OCI-LY7 (cell line): ENCODE measurements at regions not wholly inside any gene's neighbourhood (a gene's known extent, or its start where the extent isn't known, plus 50 kb on each side); places are given as distances from the start of the nearest gene placed in this dataset.

Experiments
- BruUV-seq: library from RNA; stranded (reverse); fragments of 400-500 nt; replicated peaks from 2 replicates; lab custom pipeline; 2021; lab: Mats Ljungman, UMichigan
- CTCF ChIA-PET: fragments of 300-600 bp; sonication (Branson Sonifier 250); formaldehyde crosslinking; loops from one replicate; lab custom pipeline; 2022; ENCODE audit warnings: antibody characterized with exemption; ENCODE audit not compliant: unreplicated experiment; lab: Charles Lee
- POLR2A ChIA-PET: fragments of 300-600 bp; sonication (Branson Sonifier 250); formaldehyde crosslinking; loops from one replicate; lab custom pipeline; 2022; ENCODE audit warnings: antibody characterized with exemption; lab: Charles Lee
- DNase-seq: peaks from one replicate; pipeline ENCODE4 v3.0.0-alpha.2; 2015; ENCODE audit warnings: low spot score
- H2AFZ ChIP-seq: fragments of 200-600 bp; sonication (generic), shearing (Covaris generic); 2 replicates; pipeline ENCODE4 v1.6.1; 2014; ENCODE audit warnings: mild to moderate bottlenecking, antibody characterized with exemption, low read length, moderate library complexity
- H3K27ac ChIP-seq: fragments of 200-600 bp; sonication (generic); 2 replicates; pipeline ENCODE4 v1.5.1; 2014; ENCODE audit warnings: mixed run types, low read depth, mild to moderate bottlenecking, moderate library complexity, low read length, inconsistent platforms; ENCODE audit not compliant: poor library complexity, severe bottlenecking
- H3K36me3 ChIP-seq: fragments of 200-600 bp; sonication (generic); 2 replicates; pipeline ENCODE4 v1.6.1; 2014; ENCODE audit warnings: mild to moderate bottlenecking, antibody characterized with exemption, low read length, moderate library complexity, mixed read lengths; ENCODE audit not compliant: insufficient read depth
- H3K4me1 ChIP-seq: fragments of 200-600 bp; sonication (generic); 2 replicates; pipeline ENCODE4 v1.5.1; 2014; ENCODE audit warnings: mild to moderate bottlenecking, low read length; ENCODE audit not compliant: insufficient read depth, poor library complexity, severe bottlenecking
- H3K4me2 ChIP-seq: fragments of 200-600 bp; sonication (generic); 2 replicates; pipeline ENCODE4 v1.6.1; 2014; ENCODE audit warnings: mild to moderate bottlenecking, low read length
- H3K4me3 ChIP-seq: fragments of 200-600 bp; sonication (generic); 2 replicates; pipeline ENCODE4 v1.5.1; 2014; ENCODE audit warnings: mild to moderate bottlenecking, low read depth, low read length; ENCODE audit not compliant: poor library complexity, severe bottlenecking
- H3K79me2 ChIP-seq: fragments of 200-600 bp; sonication (generic); 2 replicates; pipeline ENCODE4 v1.6.1; 2016; ENCODE audit warnings: low read depth, mild to moderate bottlenecking, low read length, moderate library complexity, mixed read lengths; ENCODE audit not compliant: insufficient read depth
- H3K9me2 ChIP-seq: fragments of 200-600 bp; sonication (generic); 2 replicates; pipeline ENCODE4 v1.6.1; 2016; ENCODE audit warnings: mild to moderate bottlenecking, low read length, mixed read lengths; ENCODE audit not compliant: insufficient read depth
- H3K9me3 ChIP-seq: fragments of 200-600 bp; sonication (generic); 2 replicates; pipeline ENCODE4 v1.6.1; 2014; ENCODE audit warnings: mild to moderate bottlenecking, mixed run types, low read length, mixed read lengths
- H4K20me1 ChIP-seq: fragments of 200-600 bp; sonication (generic); 2 replicates; pipeline ENCODE4 v1.6.1; 2014; ENCODE audit warnings: mild to moderate bottlenecking, antibody characterized with exemption, low read length, moderate library complexity, mixed read lengths; ENCODE audit not compliant: insufficient read depth
- EZH2phosphoT487 ChIP-seq: fragments of 200-600 bp; sonication (generic); IDR thresholded peaks from 2 replicates; pipeline ENCODE4 v1.6.1; 2018; ENCODE audit warnings: low read depth, borderline replicate concordance, mild to moderate bottlenecking, mixed run types, antibody characterized with exemption, low read length, moderate library complexity, mixed read lengths
- intact Hi-C: fragments of 100-400 bp; cut with micrococcal nuclease; formaldehyde crosslinking; loops from one replicate; pipeline ENCODE4 v1.10.0; 2022; ENCODE audit not compliant: unreplicated experiment
- TF ChIP-seq, protein P1 (sequence below): fragments of 200-600 bp; sonication (generic); conservative IDR thresholded peaks from 2 replicates; pipeline ENCODE4 v1.5.1; 2014; ENCODE audit warnings: mild to moderate bottlenecking, antibody characterized with exemption, low read length, moderate library complexity, mixed read lengths

DNA sequence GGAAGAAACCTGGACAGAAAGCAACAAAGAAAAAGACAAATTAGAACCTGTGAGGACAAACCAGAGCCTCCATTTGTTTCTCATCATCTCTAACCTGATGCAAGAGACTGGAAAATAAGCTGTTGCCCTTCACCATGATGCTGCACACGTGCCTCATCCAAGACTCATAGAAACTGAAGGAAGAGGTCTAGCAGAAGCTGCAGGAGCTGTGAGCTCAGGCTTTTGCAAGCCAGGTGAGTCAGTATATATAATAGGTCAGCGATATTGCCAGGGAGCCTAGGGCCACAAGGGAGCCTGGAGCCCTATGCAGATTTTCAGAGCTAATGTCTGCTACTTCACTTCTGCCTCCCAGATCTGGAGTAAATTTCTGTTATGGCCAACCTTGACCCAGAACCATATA, 163.1 kb downstream of the LNPK start:
- CTCF ChIA-PET = no interaction called here
- Histone ChIP-seq H3K4me1 (no peaks in the 10 kb centered on the region), H3K4me3 (no peak overlapping the region), H3K36me3 (no peaks in the 10 kb centered on the region), H3K9me3 (no peaks in the 10 kb centered on the region), H2AFZ (no peak overlapping the region), H4K20me1 (no peaks in the 10 kb centered on the region), H3K9me2 (no peaks in the 10 kb centered on the region), H3K79me2 (no peaks in the 10 kb centered on the region), H3K27ac (no peak overlapping the region), H3K4me2 (no peak overlapping the region)
- intact Hi-C loops = no loop called here
- POLR2A ChIA-PET = no interaction called here
- no peak for DNase-seq
- TF ChIP-seq, protein P1, sequence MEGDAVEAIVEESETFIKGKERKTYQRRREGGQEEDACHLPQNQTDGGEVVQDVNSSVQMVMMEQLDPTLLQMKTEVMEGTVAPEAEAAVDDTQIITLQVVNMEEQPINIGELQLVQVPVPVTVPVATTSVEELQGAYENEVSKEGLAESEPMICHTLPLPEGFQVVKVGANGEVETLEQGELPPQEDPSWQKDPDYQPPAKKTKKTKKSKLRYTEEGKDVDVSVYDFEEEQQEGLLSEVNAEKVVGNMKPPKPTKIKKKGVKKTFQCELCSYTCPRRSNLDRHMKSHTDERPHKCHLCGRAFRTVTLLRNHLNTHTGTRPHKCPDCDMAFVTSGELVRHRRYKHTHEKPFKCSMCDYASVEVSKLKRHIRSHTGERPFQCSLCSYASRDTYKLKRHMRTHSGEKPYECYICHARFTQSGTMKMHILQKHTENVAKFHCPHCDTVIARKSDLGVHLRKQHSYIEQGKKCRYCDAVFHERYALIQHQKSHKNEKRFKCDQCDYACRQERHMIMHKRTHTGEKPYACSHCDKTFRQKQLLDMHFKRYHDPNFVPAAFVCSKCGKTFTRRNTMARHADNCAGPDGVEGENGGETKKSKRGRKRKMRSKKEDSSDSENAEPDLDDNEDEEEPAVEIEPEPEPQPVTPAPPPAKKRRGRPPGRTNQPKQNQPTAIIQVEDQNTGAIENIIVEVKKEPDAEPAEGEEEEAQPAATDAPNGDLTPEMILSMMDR = no peak
- no peak for TF ChIP-seq EZH2phosphoT487
- no TSS peak for BruUV-seq

DNA sequence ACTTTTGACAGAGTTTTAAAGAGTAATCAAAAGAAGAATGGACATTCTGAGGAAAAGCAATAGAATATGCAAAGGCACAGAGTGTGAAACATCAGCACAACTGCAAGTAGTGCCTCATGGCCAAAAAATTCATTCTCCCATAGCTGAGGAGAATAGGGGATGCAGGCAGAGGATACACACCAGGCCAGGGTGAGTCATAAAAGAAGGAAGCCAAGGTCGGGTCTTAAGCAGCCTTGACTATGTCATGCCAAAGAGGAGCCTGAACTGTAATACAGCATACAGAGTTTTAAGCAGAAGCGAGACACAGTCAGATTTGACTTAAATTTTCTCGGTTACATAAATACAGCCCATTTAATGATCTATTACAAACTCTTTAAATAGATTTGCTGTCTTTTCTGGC, 165.0 kb downstream of the LNPK start:
- Histone ChIP-seq H3K79me2 (no peaks in the 10 kb centered on the region), H3K9me3 (no peaks in the 10 kb centered on the region), H3K9me2 (no peaks in the 10 kb centered on the region), H3K27ac (no peak overlapping the region), H3K4me3 (no peak overlapping the region), H2AFZ (no peak overlapping the region), H4K20me1 (no peaks in the 10 kb centered on the region), H3K36me3 (no peaks in the 10 kb centered on the region), H3K4me1 (no peaks in the 10 kb centered on the region), H3K4me2 (no peak overlapping the region)
- intact Hi-C loops = no loop called here
- no TSS peak for BruUV-seq
- DNase-seq = no peak
- POLR2A ChIA-PET = no interaction called here
- TF ChIP-seq, protein P1 = no peak
- no peak for TF ChIP-seq EZH2phosphoT487
- CTCF ChIA-PET = no interaction called here

DNA sequence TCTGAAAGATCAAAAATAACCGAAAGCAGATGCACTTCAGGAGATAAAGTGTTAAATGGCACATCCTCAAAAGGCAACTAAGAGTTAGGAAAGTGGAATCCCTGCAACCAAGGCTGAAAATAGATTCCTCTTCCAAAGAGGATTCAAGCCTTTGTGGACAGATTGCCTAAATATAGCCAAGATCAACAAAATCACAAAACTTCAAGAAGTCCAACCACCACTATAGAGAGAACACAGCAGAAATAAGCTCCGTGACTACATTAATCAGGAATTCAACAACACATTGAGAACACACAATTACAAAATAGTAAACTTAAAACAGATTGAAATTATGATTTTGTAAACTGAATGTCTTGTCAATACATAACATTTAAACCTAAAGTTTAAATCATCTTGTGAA, 165.7 kb downstream of the LNPK start:
- no peaks in the 10 kb centered on the region for H3K9me2 ChIP-seq
- H3K36me3 ChIP-seq = no peaks in the 10 kb centered on the region
- ChIA-PET POLR2A (no interaction called here), CTCF (no interaction called here)
- H3K4me2 ChIP-seq = no peak overlapping the region
- DNase-seq = no peak
- H3K79me2 ChIP-seq = no peaks in the 10 kb centered on the region
- no peak overlapping the region for H2AFZ ChIP-seq
- H3K27ac ChIP-seq = no peak overlapping the region
- intact Hi-C loops = no loop called here
- BruUV-seq = no TSS peak
- TF ChIP-seq, protein P1 = no peak
- TF ChIP-seq EZH2phosphoT487 = no peak
- H4K20me1 ChIP-seq = no peaks in the 10 kb centered on the region
- H3K9me3 ChIP-seq = no peaks in the 10 kb centered on the region
- no peaks in the 10 kb centered on the region for H3K4me1 ChIP-seq
- H3K4me3 ChIP-seq = no peak overlapping the region
